Small intestine (tissue), 7 donors: ENCODE measurements at regions not wholly inside any gene's neighbourhood (a gene's known extent, or its start where the extent isn't known, plus 50 kb on each side); places are given as distances from the start of the nearest gene placed in this dataset.
A peak's percentile ranks its signal among the peaks of the same experiment; 100 is the strongest.

Experiments used
- DNase-seq, 2 donors: peaks; one replicate each; pipeline versions ENCODE4 v3.0.0 to v3.0.0-alpha.2; 2013
- FAIRE-seq: peaks from 2 replicates; lab custom pipeline; 2012; peaks lifted over from hg19 to GRCh38; lab: Jason Lieb, UNC
- H3K27ac ChIP-seq, 3 donors: one replicate each; pipeline ENCODE4 v1.5.1; 2013; ENCODE audit warnings: low read length in 2 of 3, mild to moderate bottlenecking in 2 of 3, control low read depth in 1 of 3, inconsistent platforms in 1 of 3, low read depth in 1 of 3, moderate library complexity in 1 of 3
- H3K27me3 ChIP-seq, 3 donors: one replicate each; pipeline ENCODE4 v1.6.1; 2013; ENCODE audit warnings: low read length in 3 of 3, inconsistent platforms in 1 of 3; ENCODE audit not compliant: control insufficient read depth in 3 of 3, insufficient read depth in 3 of 3
- H3K36me3 ChIP-seq, 3 donors: one replicate each; pipeline ENCODE4 v1.6.1; 2013; ENCODE audit warnings: low read length in 3 of 3, inconsistent platforms in 1 of 3, low read depth in 1 of 3, mild to moderate bottlenecking in 1 of 3, moderate library complexity in 1 of 3; ENCODE audit not compliant: control insufficient read depth in 3 of 3, insufficient read depth in 2 of 3
- H3K4me1 ChIP-seq, 3 donors: one replicate each; pipeline ENCODE4 v1.6.1; 2013; ENCODE audit warnings: low read length in 2 of 3, inconsistent platforms in 1 of 3, low read depth in 1 of 3, mild to moderate bottlenecking in 1 of 3, moderate library complexity in 1 of 3; ENCODE audit not compliant: control insufficient read depth in 3 of 3, insufficient read depth in 2 of 3
- H3K4me3 ChIP-seq, 3 donors: one replicate each; pipeline ENCODE4 v1.5.1; 2013; ENCODE audit warnings: low read length in 3 of 3, control low read depth in 1 of 3, inconsistent platforms in 1 of 3, low read depth in 1 of 3, mild to moderate bottlenecking in 1 of 3, moderate library complexity in 1 of 3
- H3K9me3 ChIP-seq, 2 donors: one replicate each; pipeline ENCODE4 v1.6.1; 2013; ENCODE audit warnings: low read depth in 1 of 2, low read length in 1 of 2; ENCODE audit not compliant: control insufficient read depth in 2 of 2, insufficient read depth in 1 of 2
- WGBS, 3 donors: extraction: QIAGEN DNeasy Blood & Tissue Kit; methylation state at CpG; one replicate each; pipeline ENCODE4 v1.1.7; 2013; 5-methylcytosine and 5-hydroxymethylcytosine counted together
- donor health status: healthy with polysubstance abuse.
- donor health status: control.
- donor health status: control.
- donor health status: Bipolar disorder and iron deficiency.
- donor health status: healthy.

DNA sequence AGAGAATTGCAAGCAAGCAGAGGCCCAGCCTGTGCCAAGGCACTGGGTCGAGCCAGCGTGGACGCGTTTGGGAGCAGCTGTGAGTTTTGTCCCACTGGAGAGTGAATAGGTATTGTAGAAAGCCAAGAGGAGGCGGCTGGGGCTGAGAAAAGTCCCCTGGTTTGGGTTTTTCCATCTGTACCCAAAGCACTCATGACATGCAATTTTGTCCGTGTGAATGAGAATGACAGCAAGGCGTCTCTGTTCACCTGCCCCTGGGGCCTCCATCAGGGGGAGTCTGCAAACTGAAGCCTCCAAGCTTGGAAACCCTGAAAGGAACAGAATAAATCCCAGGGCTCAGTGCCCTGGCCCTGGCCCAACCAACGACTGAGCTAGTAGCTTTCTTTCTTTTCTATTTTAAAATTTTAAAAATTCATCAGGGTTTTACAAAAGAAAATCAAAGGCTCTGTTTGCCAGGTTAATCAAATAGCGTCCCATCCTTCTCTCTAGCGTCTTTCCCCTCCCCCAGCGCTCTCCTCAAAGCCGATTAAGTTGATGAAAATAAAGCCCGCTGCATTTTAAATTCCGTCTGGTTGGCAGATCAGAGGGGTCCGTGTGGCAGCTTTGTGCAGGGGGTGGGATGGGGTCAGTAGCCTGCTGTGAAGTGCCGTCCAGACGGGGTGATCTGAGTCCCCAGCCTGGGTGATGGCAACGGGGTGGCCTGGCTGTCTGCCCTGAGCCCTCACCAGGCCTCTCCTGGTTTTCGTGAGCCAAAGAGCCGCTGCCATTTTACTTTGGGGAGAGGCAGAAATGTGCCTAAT lies 171.0 kb downstream of the KATNIP start:
- H3K27me3 ChIP-seq: no peaks in the 10 kb centered on the region
- DNase-seq: no peak
- peak overlapping the region in 2 of 3 donors; percentile 86 to 92 for H3K27ac ChIP-seq
- no peaks in the 10 kb centered on the region for H3K9me3 ChIP-seq
- peaks cover 8 to 17% (median 9%) of the 10 kb centered on the region in 3 donors for H3K4me1 ChIP-seq
- WGBS, 3 donors: 75 to 88% (median 84%) methylated on average over 20 of the region's 20 CpGs
- H3K36me3 ChIP-seq: peaks cover 0 to 40% (median 0%) of the 10 kb centered on the region in 3 donors
- FAIRE-seq: no peak
- H3K4me3 ChIP-seq: no peak overlapping the region

DNA sequence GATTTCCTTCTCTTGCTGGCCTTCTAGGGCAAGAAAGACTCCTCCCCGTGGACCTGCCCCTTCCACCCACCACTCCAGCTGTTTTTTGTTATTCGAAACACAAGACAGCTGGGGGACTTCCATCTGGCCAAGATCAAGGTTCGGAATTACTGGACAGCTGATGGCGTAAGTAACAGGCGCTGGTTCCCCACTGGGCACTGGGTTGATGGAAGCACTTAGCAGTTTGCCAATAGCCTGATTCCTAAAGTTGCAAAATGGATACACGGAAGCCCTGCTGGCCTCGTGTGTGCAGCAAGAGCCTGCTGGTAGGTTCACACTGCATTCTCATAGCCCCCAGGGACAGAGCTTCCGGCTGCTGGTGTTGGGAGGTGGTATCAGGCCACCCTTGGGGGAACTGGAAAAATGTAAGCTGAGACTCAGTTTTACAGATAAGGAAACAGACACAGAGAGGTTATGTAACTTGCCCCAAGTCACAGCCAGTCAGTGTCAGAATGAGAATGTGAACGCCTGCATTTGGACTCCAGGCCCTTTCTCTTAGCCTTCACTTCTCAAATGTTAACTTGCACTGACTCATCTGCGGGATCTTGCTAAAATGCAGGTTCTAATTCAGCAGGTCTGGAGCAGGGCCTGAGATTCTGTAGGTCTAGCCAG lies 171.7 kb downstream of the KATNIP start:
- Histone ChIP-seq H3K27me3 (no peaks in the 10 kb centered on the region), H3K36me3 (peaks cover 0 to 45% (median 0%) of the 10 kb centered on the region in 3 donors), H3K27ac (peak overlapping the region; percentile 50 to 92 (median 86)), H3K4me1 (peaks cover 8 to 17% (median 9%) of the 10 kb centered on the region in 3 donors), H3K9me3 (no peaks in the 10 kb centered on the region), H3K4me3 (no peak overlapping the region)
- peak; percentile 36 to 71 for DNase-seq
- no peak for FAIRE-seq
- WGBS, 3 donors: 57 to 66% (median 58%) methylated on average over 10 of the region's 10 CpGs

DNA sequence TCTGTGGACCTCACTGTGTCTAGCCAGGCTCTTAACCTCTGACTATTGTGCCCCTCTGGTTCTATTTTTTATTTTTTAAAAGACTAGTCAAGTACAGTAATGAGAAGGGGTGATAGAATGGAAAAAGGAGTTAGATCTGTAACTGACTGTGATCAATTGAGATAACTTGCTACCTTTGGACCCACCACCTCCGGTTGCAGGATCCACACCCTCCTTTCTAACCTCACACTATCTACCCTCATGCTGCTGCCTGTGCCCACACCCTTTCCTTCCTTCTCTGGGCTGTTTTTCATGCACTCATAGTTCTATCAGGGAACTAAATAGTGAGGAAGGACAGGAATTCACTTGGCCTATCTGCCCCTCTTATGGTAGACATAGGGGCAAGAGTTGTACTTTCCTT lies 172.3 kb downstream of the KATNIP start:
- no peaks in the 10 kb centered on the region for H3K9me3 ChIP-seq
- DNase-seq (peak; percentile 80 to 91), FAIRE-seq (no peak)
- H3K27me3 ChIP-seq: no peaks in the 10 kb centered on the region
- no peak overlapping the region for H3K4me3 ChIP-seq
- peaks cover 0 to 50% (median 0%) of the 10 kb centered on the region in 3 donors for H3K36me3 ChIP-seq
- peaks cover 8 to 17% (median 9%) of the 10 kb centered on the region in 3 donors for H3K4me1 ChIP-seq
- WGBS, 3 donors: 8 to 52% (median 30%) methylated on average over 1 of the region's 1 CpG
- H3K27ac ChIP-seq: peak overlapping the region; percentile 50 to 92 (median 86)

DNA sequence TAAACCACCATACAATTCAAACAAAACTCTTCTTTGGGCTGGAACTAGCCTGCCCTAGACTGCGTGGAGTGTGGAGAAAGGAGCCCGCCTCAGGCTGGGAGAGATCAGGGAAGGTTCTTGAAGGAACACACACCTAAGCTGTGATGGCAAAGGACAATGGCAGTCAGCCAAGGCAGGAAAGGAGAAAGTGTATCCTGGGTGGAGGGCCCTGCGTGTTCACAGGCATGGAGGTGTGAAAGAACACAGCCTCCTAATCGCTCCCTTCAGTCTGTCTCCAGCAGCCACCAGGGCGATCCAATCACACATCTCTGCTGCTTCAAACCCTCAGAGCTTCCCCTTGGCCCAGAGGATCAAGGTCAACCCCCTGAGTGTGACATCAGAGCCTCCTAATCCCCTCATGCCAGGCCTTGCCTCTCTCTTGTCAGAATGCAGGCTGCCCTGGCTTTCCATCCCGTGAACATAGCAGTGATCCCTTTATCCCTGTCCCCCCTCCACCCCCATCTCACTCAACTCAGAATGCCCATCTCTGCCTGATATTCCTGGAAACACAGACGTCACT lies 173.0 kb downstream of the KATNIP start:
- H3K9me3 ChIP-seq: no peaks in the 10 kb centered on the region
- peak overlapping the region; percentile 50 to 92 (median 86) for H3K27ac ChIP-seq
- peaks cover 0 to 53% (median 0%) of the 10 kb centered on the region in 3 donors for H3K36me3 ChIP-seq
- no peak for FAIRE-seq
- peaks cover 8 to 17% (median 9%) of the 10 kb centered on the region in 3 donors for H3K4me1 ChIP-seq
- H3K4me3 ChIP-seq: no peak overlapping the region
- DNase-seq: peak in 1 of 2 donors; percentile 79
- H3K27me3 ChIP-seq: no peaks in the 10 kb centered on the region
- 65 to 87% (median 70%) methylated on average over 7 of the region's 7 CpGs for WGBS, 3 donors

DNA sequence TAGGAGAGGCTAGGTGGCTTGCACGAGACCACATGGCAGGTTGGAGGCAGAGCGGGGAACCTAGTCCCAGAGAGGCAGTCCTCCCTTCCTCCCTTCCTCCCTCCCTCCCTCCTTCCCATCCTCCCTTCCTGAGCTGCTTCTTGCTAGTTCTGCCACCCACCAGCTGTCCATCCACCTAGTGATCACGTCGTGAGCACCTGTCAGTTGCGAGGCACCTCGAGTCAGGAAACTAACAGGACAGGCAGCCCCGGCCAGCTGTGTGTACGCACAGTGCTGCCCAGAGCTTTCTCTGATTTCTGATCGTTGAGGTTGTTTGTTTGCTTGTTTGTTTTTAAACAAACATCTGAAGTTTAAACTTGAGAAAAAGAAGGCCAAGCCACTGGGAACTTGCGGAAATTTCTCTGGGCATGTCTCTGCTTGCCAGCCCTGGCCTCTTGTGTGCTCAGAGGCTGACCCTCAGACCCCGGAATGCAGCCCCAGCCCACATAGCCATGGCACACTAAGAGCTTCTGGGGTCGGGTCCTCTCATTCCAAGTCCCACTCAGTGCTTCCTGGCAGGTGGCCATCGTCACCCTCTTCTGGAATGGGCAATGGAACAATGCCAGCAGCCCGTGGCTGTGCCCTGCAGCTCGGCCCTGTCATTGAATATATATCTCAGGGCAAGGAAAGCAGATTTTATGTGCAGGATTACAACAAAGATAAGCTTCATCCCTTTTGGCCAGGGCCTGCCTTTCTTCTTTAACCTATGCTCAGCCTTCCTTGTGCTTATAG lies 174.0 kb downstream of the KATNIP start:
- H3K27ac ChIP-seq: peak overlapping the region in 1 of 3 donors; percentile 17
- WGBS, 3 donors: 35 to 65% (median 58%) methylated on average over 15 of the region's 15 CpGs
- H3K4me3 ChIP-seq: no peak overlapping the region
- peaks cover 8 to 17% (median 9%) of the 10 kb centered on the region in 3 donors for H3K4me1 ChIP-seq
- H3K36me3 ChIP-seq: peaks cover 0 to 57% (median 0%) of the 10 kb centered on the region in 3 donors
- FAIRE-seq (no peak), DNase-seq (peak in 1 of 2 donors; percentile 32)
- no peaks in the 10 kb centered on the region for H3K27me3 ChIP-seq
- no peaks in the 10 kb centered on the region for H3K9me3 ChIP-seq

DNA sequence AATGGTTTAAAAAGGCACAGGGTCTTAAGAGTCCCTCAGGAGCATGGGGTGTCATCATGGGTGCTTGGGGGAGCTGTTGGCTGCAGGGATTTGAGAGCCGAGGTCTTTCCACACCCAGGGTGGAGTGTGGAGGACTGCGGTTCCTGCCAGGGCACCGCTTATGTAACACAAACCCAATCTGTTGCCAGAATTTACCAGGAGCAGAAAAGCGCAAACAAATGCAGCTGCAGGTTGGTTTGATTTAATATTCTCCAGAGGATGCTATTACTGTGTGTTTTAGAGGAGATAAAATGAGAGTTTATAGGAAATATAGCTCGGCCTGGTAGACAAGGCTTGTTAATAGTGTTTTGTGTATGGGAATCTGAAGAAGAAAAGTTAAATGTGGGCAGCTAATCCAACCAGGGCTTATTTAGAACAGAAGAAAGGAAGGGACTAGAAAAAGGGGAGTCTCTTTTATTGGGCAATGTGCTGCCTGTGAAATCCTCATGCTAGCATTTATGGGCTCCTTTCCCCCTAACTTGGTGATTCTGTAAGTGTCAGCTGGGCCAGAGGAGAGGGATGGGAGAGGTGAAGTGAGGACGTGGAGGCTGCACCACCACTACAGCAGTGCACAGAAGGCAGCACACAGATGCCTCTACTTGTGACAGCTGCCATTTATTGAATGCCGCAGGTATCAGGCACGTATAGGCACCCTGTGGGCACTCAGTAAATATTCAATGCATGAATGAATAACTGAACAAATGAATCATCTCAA lies 174.7 kb downstream of the KATNIP start:
- Histone ChIP-seq H3K9me3 (no peaks in the 10 kb centered on the region), H3K27ac (no peak overlapping the region), H3K27me3 (no peaks in the 10 kb centered on the region), H3K4me1 (peaks cover 8 to 17% (median 9%) of the 10 kb centered on the region in 3 donors), H3K4me3 (no peak overlapping the region), H3K36me3 (peaks cover 0 to 60% (median 0%) of the 10 kb centered on the region in 3 donors)
- no peak for FAIRE-seq
- peak in 1 of 2 donors; percentile 29 for DNase-seq
- 20 to 61% (median 51%) methylated on average over 8 of the region's 8 CpGs for WGBS, 3 donors

DNA sequence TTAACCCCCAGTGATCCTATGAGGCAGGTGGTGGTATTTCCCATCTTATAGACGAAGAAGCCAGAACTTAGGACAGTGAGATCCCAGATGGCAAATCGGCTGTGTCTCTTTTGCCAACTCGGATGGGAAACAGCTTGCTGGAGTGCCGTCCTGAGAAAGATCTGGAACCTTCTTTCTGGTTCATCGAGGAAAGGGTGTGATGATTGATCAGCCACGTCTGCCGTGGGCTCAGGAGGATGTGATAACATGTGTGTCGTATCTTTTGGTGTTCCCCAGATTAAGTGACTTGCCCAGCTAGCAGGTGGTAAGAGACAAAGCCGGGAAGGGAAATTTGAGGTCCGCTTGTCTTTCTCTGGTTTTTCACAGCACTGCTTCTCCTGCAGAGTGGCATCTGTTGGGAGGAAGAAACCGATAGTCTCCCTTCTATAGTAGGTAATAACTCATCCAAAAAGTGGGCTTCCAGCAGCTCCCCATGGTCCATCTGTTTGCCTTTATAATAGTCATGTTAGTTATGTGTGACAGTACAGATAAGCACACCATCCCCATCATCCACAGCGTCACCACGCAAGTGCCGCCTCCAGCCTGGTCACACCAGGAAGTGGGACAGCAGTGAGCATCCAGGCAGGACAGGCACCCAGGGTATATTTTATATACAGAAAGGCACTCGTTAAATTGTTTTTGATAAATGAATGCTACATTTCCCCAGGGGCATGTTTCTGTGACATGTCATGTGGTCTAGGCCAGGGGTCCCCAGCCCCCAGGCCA lies 175.5 kb downstream of the KATNIP start:
- FAIRE-seq: no peak
- peaks cover 8 to 17% (median 9%) of the 10 kb centered on the region in 3 donors for H3K4me1 ChIP-seq
- 88 to 92% (median 90%) methylated on average over 15 of the region's 15 CpGs for WGBS, 3 donors
- H3K36me3 ChIP-seq: peaks cover 0 to 65% (median 0%) of the 10 kb centered on the region in 3 donors
- no peak for DNase-seq
- H3K4me3 ChIP-seq: no peak overlapping the region
- H3K27ac ChIP-seq: no peak overlapping the region
- H3K27me3 ChIP-seq: no peaks in the 10 kb centered on the region
- H3K9me3 ChIP-seq: no peaks in the 10 kb centered on the region
